ENCODE measurements at regions not wholly inside any gene's neighbourhood (a gene's known extent, or its start where the extent isn't known, plus 50 kb on each side); places are given as distances from the start of the nearest gene placed in this dataset.

GRCh38 chr4:29853833-29854232 is 866.3 kb upstream of the PCDH7 start:
- TF ChIP-seq CTCF (IDR thresholded peaks at IDR 0.05) = no peak
- no peak for TF ChIP-seq POLR2A (IDR thresholded peaks at IDR 0.05)

Measured in body of pancreas (tissue), 4 donors.